ENCODE measurements at regions not wholly inside any gene's neighbourhood (a gene's known extent, or its start where the extent isn't known, plus 50 kb on each side); places are given as distances from the start of the nearest gene placed in this dataset.

DNA sequence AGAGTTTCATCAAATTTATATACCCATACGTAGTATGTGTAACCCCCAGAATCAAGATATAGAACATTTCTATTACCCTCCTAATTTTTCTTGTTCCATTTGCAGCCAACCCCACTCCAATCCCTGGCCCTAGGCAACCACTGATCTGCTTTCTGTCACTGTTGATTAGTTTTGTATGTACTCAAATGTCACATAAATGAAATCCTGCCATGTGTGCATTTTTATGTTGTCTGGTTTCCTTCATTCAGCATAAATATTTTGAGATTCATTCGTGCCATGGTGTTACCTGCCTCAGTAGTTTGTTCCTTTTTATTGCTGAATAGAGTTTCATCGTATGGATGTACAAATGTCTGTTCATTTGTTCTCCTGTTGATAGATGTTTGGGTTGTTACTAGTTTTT lies 126.3 kb downstream of the MID1IP1 start:
- DNase-seq (ENCODE audit: low read depth, low spot score): no peak
- POLR2A ChIA-PET: no interaction called here
- CTCF ChIA-PET: no interaction called here
- TF ChIP-seq CTCF (IDR thresholded peaks at IDR 0.05; ENCODE audit: insufficient read depth, low read length, missing control alignments): no peak
- H3K4me3 ChIP-seq (ENCODE audit: low read depth, low read length): no peak overlapping the region

DNA sequence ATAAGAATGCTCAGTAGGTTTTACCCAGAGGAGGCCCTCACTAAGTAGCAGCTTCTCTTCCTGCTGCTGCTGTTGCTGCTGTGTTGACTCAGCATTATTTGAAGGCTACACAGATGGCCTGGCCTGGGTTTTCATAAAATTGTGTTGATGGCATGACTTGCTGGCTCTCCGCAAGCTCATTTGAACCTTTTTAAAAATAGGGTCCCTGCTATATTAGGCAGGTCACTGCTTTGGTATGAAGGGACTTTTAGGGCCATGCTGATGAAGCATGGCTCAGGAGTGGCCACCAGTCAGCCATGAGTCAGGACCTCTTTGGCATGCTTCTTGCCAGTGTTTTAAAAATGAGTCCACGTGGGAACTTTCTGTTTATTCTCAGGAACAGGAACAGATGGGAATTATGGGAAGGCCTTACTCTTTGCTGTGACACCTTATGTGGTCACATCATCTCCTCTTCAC lies 128.7 kb downstream of the MID1IP1 start:
- H3K4me3 ChIP-seq (ENCODE audit: low read depth, low read length): no peak overlapping the region
- TF ChIP-seq CTCF (IDR thresholded peaks at IDR 0.05; ENCODE audit: insufficient read depth, low read length, missing control alignments): no peak
- ChIA-PET POLR2A (interaction anchor here (0.9 kb wide), 1 partner anchor 126 kb away, joined by 3 read pairs; no protein-coding TSS in a partner anchor), CTCF (no interaction called here)
- DNase-seq (ENCODE audit: low read depth, low spot score): peak; percentile 21

DNA sequence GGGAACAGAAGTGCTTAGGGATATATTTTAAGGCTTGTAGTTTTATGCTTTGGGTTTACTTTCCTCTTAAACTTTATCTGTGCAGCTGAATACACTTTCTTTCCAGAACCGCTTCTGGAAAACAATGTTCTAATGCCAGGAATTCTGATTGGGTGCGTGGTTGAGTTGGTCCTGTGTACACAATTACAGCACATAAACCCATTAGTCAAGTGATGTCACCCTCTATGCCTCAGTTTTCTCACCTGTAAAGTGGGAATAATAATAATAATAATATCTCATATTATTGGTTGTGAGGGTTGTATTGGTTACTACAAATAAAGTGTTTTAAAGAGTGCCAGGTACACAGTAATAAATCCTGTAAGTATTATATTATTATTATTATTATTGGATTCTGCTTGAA lies 129.2 kb downstream of the MID1IP1 start:
- POLR2A ChIA-PET: interaction anchor here (0.9 kb wide), 1 partner anchor 127 kb away, joined by 3 read pairs; no protein-coding TSS in a partner anchor
- CTCF ChIA-PET: no interaction called here
- no peak overlapping the region for H3K4me3 ChIP-seq (ENCODE audit: low read depth, low read length)
- no peak for TF ChIP-seq CTCF (IDR thresholded peaks at IDR 0.05; ENCODE audit: insufficient read depth, low read length, missing control alignments)
- DNase-seq (ENCODE audit: low read depth, low spot score): no peak

DNA sequence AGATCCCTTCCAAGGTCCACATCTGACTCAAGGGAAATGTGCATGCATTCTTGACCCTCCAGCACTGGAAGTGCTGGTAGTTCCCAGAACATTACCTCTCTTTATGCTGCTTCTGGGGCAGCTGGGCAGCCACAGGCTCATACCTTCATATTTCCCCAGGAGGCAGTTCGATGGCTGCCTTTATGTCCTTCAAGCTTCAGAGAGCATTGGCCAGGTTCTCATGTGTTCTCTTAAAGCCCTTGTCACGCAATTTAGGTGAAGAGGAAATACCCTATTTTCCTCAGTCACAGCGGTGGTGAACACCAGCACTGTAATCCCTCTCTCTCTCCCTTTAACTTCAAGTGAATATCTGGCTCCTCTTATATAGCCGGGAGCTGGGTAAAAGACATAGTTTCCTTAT lies 134.3 kb downstream of the MID1IP1 start:
- TF ChIP-seq CTCF (IDR thresholded peaks at IDR 0.05; ENCODE audit: insufficient read depth, low read length, missing control alignments): no peak
- POLR2A ChIA-PET: no interaction called here

GRCh38 chrX:38937400-38937799 lies 136.1 kb downstream of the MID1IP1 start:
- no peak overlapping the region for H3K4me3 ChIP-seq (ENCODE audit: low read depth, low read length)
- ChIA-PET POLR2A (no interaction called here), CTCF (no interaction called here)
- DNase-seq (ENCODE audit: low read depth, low spot score): no peak
- no peak for TF ChIP-seq CTCF (IDR thresholded peaks at IDR 0.05; ENCODE audit: insufficient read depth, low read length, missing control alignments)

More for the DNA sequence above, 134.3 kb downstream of the MID1IP1 start:
- H3K4me3 ChIP-seq (ENCODE audit: low read depth, low read length): no peak overlapping the region
- no peak for DNase-seq (ENCODE audit: low read depth, low spot score)
- CTCF ChIA-PET: no interaction called here

GRCh38 chrX:38937926-38938325 lies 136.7 kb downstream of the MID1IP1 start:
- TF ChIP-seq CTCF (IDR thresholded peaks at IDR 0.05; ENCODE audit: insufficient read depth, low read length, missing control alignments): no peak
- ChIA-PET POLR2A (no interaction called here), CTCF (no interaction called here)
- H3K4me3 ChIP-seq (ENCODE audit: low read depth, low read length): no peak overlapping the region
- DNase-seq (ENCODE audit: low read depth, low spot score): no peak
